GM21528 (cell line): ENCODE measurements at regions not wholly inside any gene's neighbourhood (a gene's known extent, or its start where the extent isn't known, plus 50 kb on each side); places are given as distances from the start of the nearest gene placed in this dataset.
"Not testable (repeated sequence)": the region's sequence is repeated elsewhere in the genome, so short reads cannot be mapped to it uniquely, and the experiment has no call there.

ENCODE experiments used
- ATAC-seq: cut with Tn5 transposase; IDR thresholded peaks from one replicate; pipeline ENCODE4 v1.9.1; 2021; ENCODE audit warnings: mild to moderate bottlenecking, moderate library complexity; ENCODE audit not compliant: unreplicated experiment, low FRiP score

GRCh38 chr18:78455386-78455785 is 524.2 kb upstream of the SALL3 start:
- ATAC-seq, result no peak

- no peak for ATAC-seq
Observed at GRCh38 chr18:78457011-78457410, 522.6 kb upstream of the SALL3 start.

- ATAC-seq, result no peak
Observed at GRCh38 chr18:78457731-78458130, 521.9 kb upstream of the SALL3 start.

GRCh38 chr18:78458356-78458755 is 521.3 kb upstream of the SALL3 start:
- ATAC-seq, result no peak

GRCh38 chr18:78459668-78460067 is 520.0 kb upstream of the SALL3 start:
- no peak for ATAC-seq

GRCh38 chr18:78460558-78460957 is 519.1 kb upstream of the SALL3 start:
- ATAC-seq, result no peak

GRCh38 chr18:78473563-78473962 is 506.1 kb upstream of the SALL3 start:
- no peak for ATAC-seq

- ATAC-seq, result no peak
Observed at GRCh38 chr18:78477840-78478239, 501.8 kb upstream of the SALL3 start.

- no peak for ATAC-seq
Observed at GRCh38 chr18:78479443-78479842, 500.2 kb upstream of the SALL3 start.

GRCh38 chr18:78480262-78481054 is 499.2 kb upstream of the SALL3 start:
- no peak for ATAC-seq

- no peak for ATAC-seq
Observed at GRCh38 chr18:78482378-78482777, 497.2 kb upstream of the SALL3 start.

- ATAC-seq, result no peak
Observed at GRCh38 chr18:78487649-78488048, 492.0 kb upstream of the SALL3 start.

- ATAC-seq, result no peak
Observed at GRCh38 chr18:78492064-78492812, 487.4 kb upstream of the SALL3 start.

GRCh38 chr18:78492813-78493371 is 486.7 kb upstream of the SALL3 start:
- no peak for ATAC-seq

GRCh38 chr18:78493490-78493889 is 486.1 kb upstream of the SALL3 start:
- not testable (repeated sequence) for ATAC-seq

GRCh38 chr18:78494204-78495085 is 485.2 kb upstream of the SALL3 start:
- no peak for ATAC-seq

- ATAC-seq, result no peak
Observed at GRCh38 chr18:78495550-78495949, 484.1 kb upstream of the SALL3 start.

- no peak for ATAC-seq
Observed at GRCh38 chr18:78496079-78496478, 483.5 kb upstream of the SALL3 start.

- no peak for ATAC-seq
Observed at GRCh38 chr18:78497641-78498040, 482.0 kb upstream of the SALL3 start.

- no peak for ATAC-seq
Observed at GRCh38 chr18:78499586-78499985, 480.0 kb upstream of the SALL3 start.

GRCh38 chr18:78501251-78501650 is 478.4 kb upstream of the SALL3 start:
- ATAC-seq, result no peak
